ENCODE measurements at regions not wholly inside any gene's neighbourhood (a gene's known extent, or its start where the extent isn't known, plus 50 kb on each side); places are given as distances from the start of the nearest gene placed in this dataset.
"Not testable (repeated sequence)": the region's sequence is repeated elsewhere in the genome, so short reads cannot be mapped to it uniquely, and the experiment has no call there.

DNA sequence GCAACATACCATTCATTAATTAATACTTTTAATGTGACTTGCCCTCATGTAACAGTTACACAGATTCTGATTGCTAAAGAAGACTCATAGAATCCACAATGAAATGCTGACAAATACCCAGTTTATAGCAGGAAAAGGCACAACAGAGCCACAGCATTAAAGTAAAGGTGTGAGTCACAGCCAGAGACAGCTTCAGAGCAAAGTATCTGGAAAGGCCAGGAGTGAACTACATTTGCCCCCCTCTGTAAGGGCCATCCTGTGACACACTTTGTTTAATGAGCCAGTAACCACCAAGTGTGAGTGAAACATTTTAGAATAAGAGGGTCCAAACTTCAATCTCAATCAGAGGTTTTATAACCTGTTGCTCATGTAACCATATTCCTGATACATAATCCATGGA lies 133.8 kb upstream of the TACR3 start:
- DNase-seq (ENCODE audit: low spot score): no peak

- DNase-seq (ENCODE audit: low spot score): no peak
Measured at GRCh38 chr4:103853146-103853545, 133.4 kb upstream of the TACR3 start.

GRCh38 chr4:103845075-103845474 lies 125.3 kb upstream of the TACR3 start:
- DNase-seq (ENCODE audit: low spot score): no peak

GRCh38 chr4:103842637-103843239 lies 123.0 kb upstream of the TACR3 start:
- no peak for DNase-seq (ENCODE audit: low spot score)

DNA sequence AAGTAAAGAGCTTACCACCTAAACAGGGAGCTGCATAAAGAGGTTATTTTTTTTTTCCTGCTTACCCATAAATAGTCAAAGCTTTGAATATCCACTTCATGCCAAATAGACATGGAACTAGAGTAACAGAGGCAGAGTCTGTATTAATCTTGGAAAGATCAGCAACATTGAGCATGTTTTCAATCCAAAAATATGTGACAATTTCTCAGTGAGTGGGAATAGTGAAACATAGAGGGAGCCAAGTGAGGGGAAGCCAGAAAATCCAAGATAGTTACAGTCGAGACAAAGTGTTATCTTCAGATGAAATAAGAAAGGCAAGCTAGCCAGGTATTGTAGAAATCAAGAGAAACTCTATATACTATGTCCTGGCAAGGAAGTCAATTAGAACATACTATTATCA lies 122.3 kb upstream of the TACR3 start:
- no peak for DNase-seq (ENCODE audit: low spot score)

- not testable (repeated sequence) for DNase-seq (ENCODE audit: low spot score)
Measured at GRCh38 chr4:103810308-103810707, 90.5 kb upstream of the TACR3 start.

DNA sequence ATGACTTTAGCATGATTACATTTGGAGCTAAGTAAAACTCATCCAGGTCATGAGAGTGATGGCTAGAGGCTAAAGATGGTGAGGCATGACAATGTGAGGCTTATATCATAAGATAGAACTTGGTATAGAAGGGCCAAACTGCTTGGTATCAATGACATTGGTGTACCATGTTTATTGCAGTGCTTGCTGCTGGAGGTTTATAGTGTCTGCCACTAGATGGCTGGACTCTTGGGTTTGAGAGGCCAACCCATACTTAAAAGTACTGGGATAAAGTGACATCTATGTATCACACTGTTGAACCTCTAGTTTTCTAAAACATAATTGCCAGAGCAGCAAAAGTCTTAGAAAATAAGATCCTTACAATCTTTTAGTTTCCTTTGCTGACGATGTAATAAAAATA lies 83.0 kb upstream of the TACR3 start:
- DNase-seq (ENCODE audit: low spot score): no peak

DNA sequence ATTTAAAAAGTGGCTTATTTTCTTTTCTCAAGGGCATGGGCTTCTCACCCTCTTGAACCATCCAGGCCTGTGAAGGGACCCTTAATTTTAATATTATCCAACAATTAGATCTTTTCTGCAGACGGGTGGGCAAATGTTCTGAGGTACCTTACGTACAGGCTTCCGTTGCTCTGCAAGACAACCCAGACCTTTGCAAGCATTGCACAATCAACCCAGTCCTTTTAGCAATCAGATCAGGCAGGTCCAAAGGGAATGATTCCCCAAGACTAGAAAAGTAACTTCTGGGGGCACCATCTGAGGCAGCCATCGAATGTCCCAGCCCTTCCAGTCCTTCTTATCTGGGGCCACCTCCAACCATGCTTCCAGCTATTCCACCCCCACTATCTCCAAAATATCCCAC lies 67.3 kb upstream of the TACR3 start:
- DNase-seq (ENCODE audit: low spot score): no peak

- no peak for DNase-seq (ENCODE audit: low spot score)
Measured at GRCh38 chr4:103786593-103786992, 66.8 kb upstream of the TACR3 start.

- DNase-seq (ENCODE audit: low spot score): peak; percentile 51
Measured at GRCh38 chr4:103786014-103786413, 66.2 kb upstream of the TACR3 start.

- no peak for DNase-seq (ENCODE audit: low spot score)
Measured at GRCh38 chr4:103778221-103778620, 58.4 kb upstream of the TACR3 start.

GRCh38 chr4:103774326-103774825 lies 54.6 kb upstream of the TACR3 start:
- DNase-seq (ENCODE audit: low spot score): no peak

GRCh38 chr4:103773691-103774231 lies 54.0 kb upstream of the TACR3 start:
- no peak for DNase-seq (ENCODE audit: low spot score)

Small RNAs in the stretch of these regions (small RNA-seq; reads per million reads assigned to genes)
- gene RNU6-635P: 0 reads per million in 2 experiments

Measured in SK-N-DZ (cell line).